Endothelial cell of umbilical vein (primary cell): ENCODE measurements at regions not wholly inside any gene's neighbourhood (a gene's known extent, or its start where the extent isn't known, plus 50 kb on each side); places are given as distances from the start of the nearest gene placed in this dataset.

Source experiments
- BruUV-seq: library from RNA; stranded (reverse); fragments of 400-500 nt; replicated peaks from 2 replicates; lab custom pipeline; 2021; lab: Mats Ljungman, UMichigan
- CTCF ChIA-PET: fragments of 300-600, 350-600 bp; sonication (Branson Sonifier 250); formaldehyde crosslinking; loops from one replicate; lab custom pipeline; 2021; ENCODE audit warnings: antibody characterized with exemption, inconsistent platforms; lab: Charles Lee
- POLR2A ChIA-PET: fragments of 300-600, 350-600 bp; sonication (Branson Sonifier 250); formaldehyde crosslinking; loops from one replicate; lab custom pipeline; 2021; ENCODE audit warnings: antibody characterized with exemption, inconsistent platforms; lab: Charles Lee
- DNase-seq: peaks from one replicate; pipeline ENCODE4 v3.0.0-alpha.2; 2011; ENCODE audit warnings: low read depth, low spot score
- FAIRE-seq: peaks from 2 replicates; lab custom pipeline; 2011; peaks lifted over from hg19 to GRCh38; lab: Jason Lieb, UNC
- H2AFZ ChIP-seq: 2 replicates; pipeline ENCODE4 v1.6.0; 2012; ENCODE audit warnings: low read depth, low read length, control low read depth, inconsistent platforms
- H3K27ac ChIP-seq: 2 replicates; pipeline ENCODE4 v1.5.1; 2011; ENCODE audit warnings: low read depth, mild to moderate bottlenecking, control low read depth, low read length, moderate library complexity; ENCODE audit not compliant: insufficient read depth
- H3K27me3 ChIP-seq, 2 experiments: 2 replicates each; pipeline versions ENCODE4 v1.6.0 to v1.6.1; 2011; ENCODE audit warnings: low read length in 2 of 2, mixed read lengths in 1 of 2; ENCODE audit not compliant: control insufficient read depth in 2 of 2, insufficient read depth in 2 of 2
- H3K36me3 ChIP-seq, 2 experiments: 2 replicates in 1 of 2; 3 replicates in 1 of 2; pipeline ENCODE4 v1.5.1; 2011; ENCODE audit warnings: low read length in 2 of 2, mild to moderate bottlenecking in 1 of 2, moderate library complexity in 1 of 2; ENCODE audit not compliant: control insufficient read depth in 2 of 2, insufficient read depth in 2 of 2; ENCODE audit errors: extremely low read depth in 1 of 2
- H3K4me1 ChIP-seq: 3 replicates; pipeline ENCODE4 v1.5.1; 2011; ENCODE audit warnings: mild to moderate bottlenecking, low read length; ENCODE audit not compliant: control insufficient read depth, insufficient read depth; ENCODE audit errors: extremely low read depth
- H3K4me2 ChIP-seq: 2 replicates; pipeline ENCODE4 v1.6.1; 2011; ENCODE audit warnings: low read length, control low read depth, mixed read lengths; ENCODE audit not compliant: insufficient read depth
- H3K4me3 ChIP-seq, 3 experiments: fragments of 200-600 bp in 1 of 3; sonication (generic), shearing (Covaris generic) in 1 of 3; replicated peaks in 1 of 3; 2 replicates each; pipeline ENCODE4 v1.5.1; 2011 to 2016; ENCODE audit warnings: control low read depth in 3 of 3, low read length in 3 of 3, mild to moderate bottlenecking in 2 of 3, inconsistent platforms in 1 of 3, low read depth in 1 of 3, moderate library complexity in 1 of 3; ENCODE audit not compliant: insufficient read depth in 1 of 3
- H3K79me2 ChIP-seq: 2 replicates; pipeline ENCODE4 v1.6.0; 2012; ENCODE audit warnings: low read length, inconsistent platforms; ENCODE audit not compliant: control insufficient read depth, insufficient read depth
- H3K9ac ChIP-seq: replicated peaks from 2 replicates; pipeline ENCODE3; 2011; ENCODE audit warnings: low read length, control low read depth; ENCODE audit not compliant: insufficient read depth; ENCODE audit errors: extremely low read depth
- H3K9me1 ChIP-seq: replicated peaks from 3 replicates; pipeline ENCODE4 v1.6.0; 2011; ENCODE audit warnings: mild to moderate bottlenecking, low read length; ENCODE audit not compliant: control insufficient read depth, insufficient read depth; ENCODE audit errors: extremely low read depth
- H3K9me3 ChIP-seq: replicated peaks from 2 replicates; pipeline ENCODE4 v1.5.1; 2012; ENCODE audit warnings: low read length, inconsistent platforms; ENCODE audit not compliant: control insufficient read depth, insufficient read depth
- H4K20me1 ChIP-seq: replicated peaks from 2 replicates; pipeline ENCODE3; 2011; ENCODE audit warnings: mild to moderate bottlenecking, low read length; ENCODE audit not compliant: control insufficient read depth, insufficient read depth; ENCODE audit errors: extremely low read depth
- FOS ChIP-seq: IDR thresholded peaks from 2 replicates; pipeline ENCODE4 v1.6.1; 2011; ENCODE audit warnings: mild to moderate bottlenecking, low read length, moderate library complexity, borderline replicate concordance; ENCODE audit not compliant: insufficient read depth
- MYC ChIP-seq: IDR thresholded peaks from one replicate; pipeline ENCODE4 v1.6.1; 2011; ENCODE audit warnings: mild to moderate bottlenecking, low read depth, low read length
- POLR2A ChIP-seq: IDR thresholded peaks from 2 replicates; pipeline ENCODE4 v1.6.1; 2012; ENCODE audit warnings: low read depth, mild to moderate bottlenecking, control low read depth, low read length
- dilution Hi-C: fragments of 300-500 bp; cut with MboI; formaldehyde crosslinking; loops from one replicate; pipeline ENCODE4 v1.15.0; 2019; ENCODE audit warnings: low sequenced_read_pairs; ENCODE audit not compliant: extremely low pct_ligation_motif_present
- intact Hi-C: fragments of 100-400 bp; cut with micrococcal nuclease; formaldehyde crosslinking; loops from one replicate; pipeline ENCODE4 v1.10.0; 2022
- TF ChIP-seq, protein P1 (sequence below), 2 donors: IDR thresholded peaks; 1 replicate in 1 of 2; 2 replicates in 1 of 2; pipeline ENCODE4 v1.5.1; 2011; ENCODE audit warnings: low read length in 2 of 2, mild to moderate bottlenecking in 2 of 2, moderate library complexity in 2 of 2, control low read depth in 1 of 2, inconsistent platforms in 1 of 2, low read depth in 1 of 2; ENCODE audit not compliant: insufficient read depth in 1 of 2; ENCODE audit errors: extremely low read depth in 1 of 2

DNA sequence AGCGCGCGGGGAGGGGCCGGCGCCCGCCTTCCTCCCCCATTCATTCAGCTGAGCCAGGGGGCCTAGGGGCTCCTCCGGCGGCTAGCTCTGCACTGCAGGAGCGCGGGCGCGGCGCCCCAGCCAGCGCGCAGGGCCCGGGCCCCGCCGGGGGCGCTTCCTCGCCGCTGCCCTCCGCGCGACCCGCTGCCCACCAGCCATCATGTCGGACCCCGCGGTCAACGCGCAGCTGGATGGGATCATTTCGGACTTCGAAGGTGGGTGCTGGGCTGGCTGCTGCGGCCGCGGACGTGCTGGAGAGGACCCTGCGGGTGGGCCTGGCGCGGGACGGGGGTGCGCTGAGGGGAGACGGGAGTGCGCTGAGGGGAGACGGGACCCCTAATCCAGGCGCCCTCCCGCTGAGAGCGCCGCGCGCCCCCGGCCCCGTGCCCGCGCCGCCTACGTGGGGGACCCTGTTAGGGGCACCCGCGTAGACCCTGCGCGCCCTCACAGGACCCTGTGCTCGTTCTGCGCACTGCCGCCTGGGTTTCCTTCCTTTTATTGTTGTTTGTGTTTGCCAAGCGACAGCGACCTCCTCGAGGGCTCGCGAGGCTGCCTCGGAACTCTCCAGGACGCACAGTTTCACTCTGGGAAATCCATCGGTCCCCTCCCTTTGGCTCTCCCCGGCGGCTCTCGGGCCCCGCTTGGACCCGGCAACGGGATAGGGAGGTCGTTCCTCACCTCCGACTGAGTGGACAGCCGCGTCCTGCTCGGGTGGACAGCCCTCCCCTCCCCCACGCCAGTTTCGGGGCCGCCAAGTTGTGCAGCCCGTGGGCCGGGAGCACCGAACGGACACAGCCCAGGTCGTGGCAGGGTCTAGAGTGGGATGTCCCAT lies 232.8 kb downstream of the SEC14L1 start:
- H3K4me1 ChIP-seq = peaks cover 15% of the 10 kb centered on the region

DNA sequence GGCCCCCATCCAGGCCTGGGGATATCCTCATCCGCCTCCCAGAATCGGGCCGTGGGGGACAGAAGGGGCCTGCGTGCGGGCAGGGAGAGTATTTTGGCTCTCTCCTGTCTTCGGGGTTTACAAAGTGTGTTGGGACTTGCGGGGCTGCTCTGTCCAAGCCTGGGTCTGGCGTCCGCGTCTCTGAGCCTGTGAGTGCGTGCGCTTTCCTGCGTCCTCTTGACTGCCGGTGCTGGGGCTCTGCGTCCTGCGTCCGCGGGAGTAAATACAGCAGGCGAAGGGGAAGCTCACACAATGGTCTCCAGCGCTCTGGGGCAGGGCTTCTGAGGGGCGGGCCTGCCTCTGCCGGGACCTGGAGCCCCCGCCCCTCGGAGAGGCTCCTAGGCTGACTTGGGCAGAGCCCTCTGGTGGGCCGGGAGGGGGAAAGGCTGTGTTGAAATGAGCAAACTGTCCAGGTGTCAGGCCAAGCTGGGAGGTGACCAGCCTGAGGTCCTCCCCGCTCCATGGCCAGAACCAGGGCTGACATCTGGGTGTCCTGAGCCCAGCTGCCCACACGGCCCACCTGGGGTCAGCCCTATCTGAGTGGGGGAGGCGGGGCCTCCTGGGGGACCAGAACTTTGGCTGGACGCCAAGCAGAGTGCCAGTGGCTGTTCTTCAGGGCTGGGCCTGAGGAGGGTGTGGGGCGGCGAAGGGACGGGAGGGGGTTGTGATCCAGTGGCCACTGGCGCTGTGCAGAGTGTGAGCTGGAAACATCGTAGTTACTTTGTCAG lies 233.6 kb downstream of the SEC14L1 start:
- dilution Hi-C loops = no loop called here
- H3K4me1 ChIP-seq = peaks cover 15% of the 10 kb centered on the region
- POLR2A ChIA-PET = interaction anchor here (0.6 to 1.3 kb wide), 5 partner anchors 12 to 53 kb away, joined by 3 to 9 read pairs (median 3); no protein-coding TSS in a partner anchor

More for the DNA sequence above, 232.8 kb downstream of the SEC14L1 start:
- FAIRE-seq (peak; percentile 55), DNase-seq (no peak)
- POLR2A ChIA-PET = interaction anchor here (0.8 to 1.1 kb wide), 3 partner anchors 18 to 53 kb away, joined by 3 to 4 read pairs (median 3); no protein-coding TSS in a partner anchor
- intact Hi-C loops (loop anchor here (1.0 to 2.0 kb wide), 6 partner anchors 16 to 57 kb away; no protein-coding TSS in a partner anchor), dilution Hi-C loops (no loop called here)
- TF ChIP-seq FOS = no peak
- peak; percentile 26 for TF ChIP-seq POLR2A
- no peaks in the 10 kb centered on the region for H4K20me1 ChIP-seq
- CTCF ChIA-PET = interaction anchor here (0.6 to 4.0 kb wide), 13 partner anchors 11 to 215 kb away, joined by 3 to 29 read pairs (median 5); no protein-coding TSS in a partner anchor
- no peaks in the 10 kb centered on the region for H3K36me3 ChIP-seq
- H3K27me3 ChIP-seq = no peaks in the 10 kb centered on the region
- peaks cover 5% of the 10 kb centered on the region for H3K79me2 ChIP-seq
- H3K9me1 ChIP-seq = no peaks in the 10 kb centered on the region
- H3K4me2 ChIP-seq = peak overlapping the region; percentile 84
- H3K9me3 ChIP-seq = no peaks in the 10 kb centered on the region
- H3K4me3 ChIP-seq = peak overlapping the region; percentile 59 to 91 (median 66)
- TSS peak; percentile 91 for BruUV-seq
- peak overlapping the region; percentile 37 for H2AFZ ChIP-seq
- H3K27ac ChIP-seq = peak overlapping the region; percentile 70
- H3K9ac ChIP-seq = peak overlapping the region; percentile 82

More for the DNA sequence above, 233.6 kb downstream of the SEC14L1 start:
- no peaks in the 10 kb centered on the region for H3K27me3 ChIP-seq
- FAIRE-seq (peak; percentile 96), DNase-seq (peak; percentile 90)
- BruUV-seq = no TSS peak
- CTCF ChIA-PET = interaction anchor here (0.6 to 4.0 kb wide), 17 partner anchors 9 to 216 kb away, joined by 3 to 29 read pairs (median 4); no protein-coding TSS in a partner anchor
- peak overlapping the region; percentile 59 to 91 (median 66) for H3K4me3 ChIP-seq
- H3K27ac ChIP-seq = peak overlapping the region; percentile 70
- peak overlapping the region; percentile 82 for H3K9ac ChIP-seq
- no peaks in the 10 kb centered on the region for H3K36me3 ChIP-seq
- H3K4me2 ChIP-seq = peak overlapping the region; percentile 84
- no peaks in the 10 kb centered on the region for H3K9me3 ChIP-seq
- H3K79me2 ChIP-seq = peaks cover 8% of the 10 kb centered on the region
- no peaks in the 10 kb centered on the region for H4K20me1 ChIP-seq
- TF ChIP-seq POLR2A = peak; percentile 76
- TF ChIP-seq, protein P1, sequence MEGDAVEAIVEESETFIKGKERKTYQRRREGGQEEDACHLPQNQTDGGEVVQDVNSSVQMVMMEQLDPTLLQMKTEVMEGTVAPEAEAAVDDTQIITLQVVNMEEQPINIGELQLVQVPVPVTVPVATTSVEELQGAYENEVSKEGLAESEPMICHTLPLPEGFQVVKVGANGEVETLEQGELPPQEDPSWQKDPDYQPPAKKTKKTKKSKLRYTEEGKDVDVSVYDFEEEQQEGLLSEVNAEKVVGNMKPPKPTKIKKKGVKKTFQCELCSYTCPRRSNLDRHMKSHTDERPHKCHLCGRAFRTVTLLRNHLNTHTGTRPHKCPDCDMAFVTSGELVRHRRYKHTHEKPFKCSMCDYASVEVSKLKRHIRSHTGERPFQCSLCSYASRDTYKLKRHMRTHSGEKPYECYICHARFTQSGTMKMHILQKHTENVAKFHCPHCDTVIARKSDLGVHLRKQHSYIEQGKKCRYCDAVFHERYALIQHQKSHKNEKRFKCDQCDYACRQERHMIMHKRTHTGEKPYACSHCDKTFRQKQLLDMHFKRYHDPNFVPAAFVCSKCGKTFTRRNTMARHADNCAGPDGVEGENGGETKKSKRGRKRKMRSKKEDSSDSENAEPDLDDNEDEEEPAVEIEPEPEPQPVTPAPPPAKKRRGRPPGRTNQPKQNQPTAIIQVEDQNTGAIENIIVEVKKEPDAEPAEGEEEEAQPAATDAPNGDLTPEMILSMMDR (IDR thresholded peaks at IDR 0.05; ENCODE audit: extremely low read depth in 1 of 2, insufficient read depth in 1 of 2, low read depth in 1 of 2, low read length in 2 of 2) = peak in 1 of 2 donors; percentile 57
- TF ChIP-seq MYC = no peak
- H2AFZ ChIP-seq = peak overlapping the region; percentile 37
- H3K9me1 ChIP-seq = no peaks in the 10 kb centered on the region
- intact Hi-C loops = loop anchor here (1.0 kb wide), 5 partner anchors 15 to 49 kb away; no protein-coding TSS in a partner anchor
